HCT116 (cell line): ENCODE measurements at regions not wholly inside any gene's neighbourhood (a gene's known extent, or its start where the extent isn't known, plus 50 kb on each side); places are given as distances from the start of the nearest gene placed in this dataset.

ENCODE experiments used
- ATAC-seq: fragments of 200-7000 bp; cut with Tn5 transposase; 2 replicates; pipeline ENCODE4 v1.9.1; 2020; ENCODE audit warnings: mild to moderate bottlenecking, moderate library complexity
- BruUV-seq: library from RNA; stranded (reverse); fragments of 400-500 nt; replicated peaks from 2 replicates; lab custom pipeline; 2021; lab: Mats Ljungman, UMichigan
- CTCF ChIA-PET: fragments of 300-600 bp; sonication (Branson Sonifier 250); formaldehyde crosslinking; loops from one replicate; lab custom pipeline; 2021; ENCODE audit warnings: antibody characterized with exemption; lab: Charles Lee
- POLR2A ChIA-PET: fragments of 300-600, 350-600 bp; sonication (Branson Sonifier 250); formaldehyde crosslinking; loops from one replicate; lab custom pipeline; 2021; ENCODE audit warnings: antibody characterized with exemption; lab: Charles Lee
- RAD21 ChIA-PET, 2 experiments: fragments of 300-600 bp; sonication (Branson Sonifier 250); formaldehyde crosslinking; loops; one replicate each; lab custom pipeline; 2023; ENCODE audit warnings: low total read pairs in 2 of 2; ENCODE audit not compliant: uncharacterized antibody in 2 of 2, unreplicated experiment in 2 of 2, low non-redundant PET in 1 of 2; lab: Charles Lee
- DNase-seq: peaks from one replicate; pipeline ENCODE4 v3.0.0-alpha.2; 2010; ENCODE audit warnings: low read depth, low spot score
- H2AFZ ChIP-seq: fragments of 200-600 bp; shearing (Covaris generic), sonication (generic); 2 replicates; pipeline ENCODE4 v1.6.1; 2017; ENCODE audit warnings: low read depth, mixed run types, mixed read lengths, antibody characterized with exemption, low read length; ENCODE audit not compliant: poor library complexity, severe bottlenecking
- H3K27ac ChIP-seq: 2 replicates; pipeline ENCODE4 v1.5.1; 2012; ENCODE audit warnings: low read depth, low read length
- H3K27me3 ChIP-seq: fragments of 200-600 bp; sonication (generic); 2 replicates; pipeline ENCODE4 v1.6.1; 2016; ENCODE audit warnings: mixed run types, low read length, mixed read lengths; ENCODE audit not compliant: insufficient read depth
- H3K36me3 ChIP-seq, 2 experiments: fragments of 200-500 bp in 1 of 2; fragments of 200-600 bp in 1 of 2; sonication (Bioruptor generic) in 1 of 2; sonication (generic) in 1 of 2; 2 replicates each; pipeline versions ENCODE4 v1.5.1 to v1.6.1; 2014 to 2016; ENCODE audit warnings: low read length in 2 of 2, inconsistent platforms in 1 of 2, mixed read lengths in 1 of 2, mixed run types in 1 of 2; ENCODE audit not compliant: insufficient read depth in 2 of 2, control insufficient read depth in 1 of 2
- H3K4me1 ChIP-seq, 2 experiments: fragments of 200-600 bp in 1 of 2; sonication (generic) in 1 of 2; 2 replicates each; pipeline versions ENCODE4 v1.5.1 to v1.6.1; 2012 to 2017; ENCODE audit warnings: low read length in 2 of 2, inconsistent platforms in 1 of 2, mild to moderate bottlenecking in 1 of 2, mixed read lengths in 1 of 2, mixed run types in 1 of 2, moderate library complexity in 1 of 2; ENCODE audit not compliant: insufficient read depth in 2 of 2, control insufficient read depth in 1 of 2
- H3K4me2 ChIP-seq: fragments of 200-600 bp; sonication (generic); 2 replicates; pipeline ENCODE4 v1.6.1; 2017; ENCODE audit warnings: mixed run types, low read length, mixed read lengths
- H3K4me3 ChIP-seq, 2 experiments: fragments of 200-600 bp in 1 of 2; sonication (generic) in 1 of 2; replicated peaks in 1 of 2; 2 replicates each; pipeline ENCODE4 v1.5.1; 2011 to 2016; ENCODE audit warnings: low read length in 2 of 2, control low read depth in 1 of 2, low read depth in 1 of 2, mild to moderate bottlenecking in 1 of 2, mixed read lengths in 1 of 2, mixed run types in 1 of 2
- H3K79me2 ChIP-seq: fragments of 200-600 bp; sonication (generic); 2 replicates; pipeline ENCODE4 v1.6.1; 2017; ENCODE audit warnings: mild to moderate bottlenecking, mixed run types, low read length, moderate library complexity, mixed read lengths; ENCODE audit not compliant: insufficient read depth
- H3K9ac ChIP-seq: fragments of 200-600 bp; sonication (generic); 2 replicates; pipeline ENCODE4 v1.6.1; 2016; ENCODE audit warnings: low read length, mixed read lengths
- H3K9me2 ChIP-seq: fragments of 200-600 bp; sonication (generic), shearing (Covaris generic); 2 replicates; pipeline ENCODE4 v1.6.1; 2017; ENCODE audit warnings: mixed run types, mild to moderate bottlenecking, moderate library complexity; ENCODE audit not compliant: insufficient read depth
- H3K9me3 ChIP-seq, 2 experiments: fragments of 200-500 bp in 1 of 2; fragments of 200-600 bp in 1 of 2; sonication (Bioruptor generic) in 1 of 2; sonication (generic) in 1 of 2; 2 replicates each; pipeline ENCODE4 v1.6.1; 2014 to 2017; ENCODE audit warnings: low read length in 2 of 2, mixed read lengths in 2 of 2, inconsistent platforms in 1 of 2, low read depth in 1 of 2, mild to moderate bottlenecking in 1 of 2, mixed run types in 1 of 2, moderate library complexity in 1 of 2; ENCODE audit not compliant: control insufficient read depth in 1 of 2, insufficient read depth in 1 of 2
- H4K20me1 ChIP-seq: fragments of 200-600 bp; sonication (generic), shearing (Covaris generic); 2 replicates; pipeline ENCODE4 v1.6.1; 2017; ENCODE audit warnings: mixed run types, mild to moderate bottlenecking, moderate library complexity; ENCODE audit not compliant: insufficient read depth
- CEBPB ChIP-seq: IDR thresholded peaks from 2 replicates; pipeline ENCODE4 v1.6.1; 2012; ENCODE audit warnings: low read depth
- EGR1 ChIP-seq: IDR thresholded peaks from 2 replicates; pipeline ENCODE4 v1.6.1; 2012; ENCODE audit warnings: low read depth
- ELF1 ChIP-seq: IDR thresholded peaks from 2 replicates; pipeline ENCODE4 v1.6.1; 2012; ENCODE audit warnings: low read depth, borderline replicate concordance
- FOSL1 ChIP-seq: IDR thresholded peaks from 2 replicates; pipeline ENCODE4 v1.6.1; 2012; ENCODE audit warnings: low read depth
- JUND ChIP-seq: IDR thresholded peaks from 2 replicates; pipeline ENCODE4 v1.6.1; 2012
- SIN3A ChIP-seq: IDR thresholded peaks from 2 replicates; pipeline ENCODE4 v1.6.1; 2012; ENCODE audit warnings: low read depth
- SP1 ChIP-seq: IDR thresholded peaks from 2 replicates; pipeline ENCODE4 v1.6.1; 2012; ENCODE audit warnings: low read depth
- intact Hi-C: fragments of 100-400 bp; cut with micrococcal nuclease; formaldehyde crosslinking; loops from 2 replicates; pipeline ENCODE4 v1.10.0; 2022
- TF ChIP-seq, protein P1 (sequence below): IDR thresholded peaks from 2 replicates; pipeline ENCODE4 v1.6.1; 2012
- TF ChIP-seq, protein P2 (sequence below): IDR thresholded peaks from 2 replicates; pipeline ENCODE4 v1.6.1; 2012

DNA sequence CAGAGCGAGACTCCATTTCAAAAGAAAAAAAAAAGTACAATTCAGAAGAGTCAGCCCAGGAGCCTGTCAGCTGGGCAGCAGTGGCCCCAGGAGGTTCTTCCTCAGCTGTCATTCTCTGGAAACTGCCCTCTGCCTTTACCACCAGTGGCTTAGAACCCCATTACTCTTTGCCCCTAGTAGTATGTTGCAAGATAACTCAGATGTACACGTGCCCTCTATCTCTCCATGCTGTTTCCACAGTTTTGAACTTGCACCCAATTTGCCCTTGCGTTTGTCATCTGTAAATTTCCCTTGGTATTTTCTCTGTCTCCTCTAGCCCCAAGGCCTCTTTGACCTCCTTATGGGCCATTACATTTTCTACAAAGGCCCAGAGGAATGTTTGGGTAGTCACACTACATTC, 56.7 kb upstream of the PRKAR2B start:
- Histone ChIP-seq H3K9ac (no peak overlapping the region), H3K4me2 (no peak overlapping the region), H3K27ac (no peak overlapping the region), H2AFZ (no peak overlapping the region), H3K9me2 (no peaks in the 10 kb centered on the region), H3K27me3 (no peaks in the 10 kb centered on the region), H3K4me3 (no peak overlapping the region), H3K4me1 (no peaks in the 10 kb centered on the region), H4K20me1 (no peaks in the 10 kb centered on the region), H3K9me3 (no peaks in the 10 kb centered on the region), H3K79me2 (no peaks in the 10 kb centered on the region), H3K36me3 (no peaks in the 10 kb centered on the region)
- no peak for ATAC-seq
- intact Hi-C loops, result no loop called here
- TF ChIP-seq JUND (no peak), SP1 (no peak), SIN3A (no peak), CEBPB (no peak), ELF1 (no peak), EGR1 (no peak)
- TF ChIP-seq, protein P1, sequence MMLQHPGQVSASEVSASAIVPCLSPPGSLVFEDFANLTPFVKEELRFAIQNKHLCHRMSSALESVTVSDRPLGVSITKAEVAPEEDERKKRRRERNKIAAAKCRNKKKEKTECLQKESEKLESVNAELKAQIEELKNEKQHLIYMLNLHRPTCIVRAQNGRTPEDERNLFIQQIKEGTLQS, result no peak
- ChIA-PET POLR2A (no interaction called here), RAD21 (no interaction called here), CTCF (no interaction called here)
- no TSS peak for BruUV-seq
- no peak for DNase-seq

DNA sequence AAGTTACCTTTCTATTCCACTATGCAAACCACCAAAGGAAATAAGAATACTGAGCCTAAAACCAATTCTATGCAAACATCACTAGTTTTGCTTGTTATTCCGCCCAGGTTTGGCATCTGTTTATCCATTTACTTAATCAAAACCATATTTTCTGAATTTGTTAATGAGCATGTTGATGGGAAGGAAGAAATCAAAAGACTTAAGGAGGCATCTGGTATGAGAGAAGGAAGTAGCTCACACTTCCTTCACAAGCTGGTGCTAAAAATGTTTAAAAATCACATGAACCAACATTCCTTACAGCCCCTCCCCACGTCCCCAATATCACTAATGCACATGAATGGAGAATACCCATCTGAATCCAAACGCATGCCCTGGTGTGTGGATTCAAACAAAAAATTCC, 52.0 kb upstream of the PRKAR2B start:
- no peaks in the 10 kb centered on the region for H3K79me2 ChIP-seq
- DNase-seq (no peak), ATAC-seq (no peak)
- no TSS peak for BruUV-seq
- no peak for TF ChIP-seq CEBPB
- TF ChIP-seq, protein P2, sequence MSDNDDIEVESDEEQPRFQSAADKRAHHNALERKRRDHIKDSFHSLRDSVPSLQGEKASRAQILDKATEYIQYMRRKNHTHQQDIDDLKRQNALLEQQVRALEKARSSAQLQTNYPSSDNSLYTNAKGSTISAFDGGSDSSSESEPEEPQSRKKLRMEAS, result no peak
- no peak for TF ChIP-seq FOSL1
- intact Hi-C loops, result no loop called here
- H3K4me1 ChIP-seq, result no peaks in the 10 kb centered on the region
- no peaks in the 10 kb centered on the region for H3K9me2 ChIP-seq
- no peak overlapping the region for H3K4me3 ChIP-seq
- no peak overlapping the region for H3K4me2 ChIP-seq
- no peaks in the 10 kb centered on the region for H4K20me1 ChIP-seq
- H3K27me3 ChIP-seq, result no peaks in the 10 kb centered on the region
- H3K9ac ChIP-seq, result no peak overlapping the region
- H3K36me3 ChIP-seq, result no peaks in the 10 kb centered on the region
- RAD21 ChIA-PET, result no interaction called here
- CTCF ChIA-PET, result no interaction called here
- POLR2A ChIA-PET, result no interaction called here
- no peaks in the 10 kb centered on the region for H3K9me3 ChIP-seq
- H3K27ac ChIP-seq, result no peak overlapping the region
- no peak overlapping the region for H2AFZ ChIP-seq
